ENCODE measurements at regions not wholly inside any gene's neighbourhood (a gene's known extent, or its start where the extent isn't known, plus 50 kb on each side); places are given as distances from the start of the nearest gene placed in this dataset.

DNA sequence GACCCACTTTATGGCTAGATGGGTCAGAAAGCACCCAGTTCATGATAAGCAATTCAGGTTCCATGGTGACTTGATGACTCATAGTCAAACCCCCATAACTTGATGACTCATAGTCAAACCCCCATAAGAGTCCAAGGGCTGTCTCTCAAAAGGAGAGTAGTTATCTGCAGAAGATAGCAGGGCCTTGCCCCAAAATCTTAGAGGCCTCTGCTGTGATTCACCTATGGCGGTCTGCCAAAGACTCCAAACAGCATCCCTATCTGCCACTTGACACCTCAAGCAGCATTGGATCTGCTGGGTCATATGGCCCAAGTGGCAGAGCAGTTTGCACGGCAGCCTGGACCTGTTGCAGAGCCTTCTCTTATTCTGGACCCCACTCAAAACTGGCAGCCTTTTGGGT, 395.2 kb upstream of the KIF2A start:
- no peak for DNase-seq (ENCODE audit: low read depth)

DNA sequence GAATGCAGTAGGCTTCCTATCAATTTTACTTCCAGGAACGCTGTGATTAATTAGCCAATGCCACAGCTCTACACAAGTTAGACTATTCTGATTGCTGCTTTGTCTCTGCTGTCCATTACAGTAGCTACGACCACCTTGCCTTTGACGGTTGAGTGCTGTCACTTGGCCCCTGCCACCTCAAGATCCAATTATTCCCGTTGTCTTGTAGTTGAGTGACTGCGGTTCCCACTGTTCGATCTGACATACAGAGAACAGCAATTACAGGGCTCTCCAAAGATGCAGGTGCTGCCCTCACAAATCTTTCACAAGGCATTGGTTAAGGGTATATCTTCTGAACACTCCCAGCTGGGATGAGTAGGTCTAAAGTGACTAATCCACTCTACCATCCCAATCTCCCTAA, 393.4 kb upstream of the KIF2A start:
- DNase-seq (ENCODE audit: low read depth): no peak

DNA sequence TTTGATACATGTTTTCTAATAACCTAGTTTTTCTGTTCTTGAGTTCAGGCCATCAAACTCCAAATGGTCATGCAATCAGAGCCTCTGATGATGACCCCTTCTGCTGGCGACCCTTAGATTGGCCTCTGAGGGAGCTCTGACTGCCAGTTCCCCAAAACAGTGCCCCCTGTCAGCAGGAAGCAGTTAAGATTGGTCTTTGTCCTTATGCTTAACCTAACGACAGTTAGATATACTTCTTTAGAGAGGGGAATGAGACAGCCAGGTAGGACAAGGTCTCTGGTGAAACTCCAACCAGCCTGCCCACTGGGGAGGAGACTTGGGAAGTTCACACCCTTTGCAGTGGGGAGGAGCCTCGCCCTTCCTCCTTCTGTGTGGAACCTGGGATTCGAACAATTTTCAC, 390.4 kb upstream of the KIF2A start:
- no peak for DNase-seq (ENCODE audit: low read depth)

DNA sequence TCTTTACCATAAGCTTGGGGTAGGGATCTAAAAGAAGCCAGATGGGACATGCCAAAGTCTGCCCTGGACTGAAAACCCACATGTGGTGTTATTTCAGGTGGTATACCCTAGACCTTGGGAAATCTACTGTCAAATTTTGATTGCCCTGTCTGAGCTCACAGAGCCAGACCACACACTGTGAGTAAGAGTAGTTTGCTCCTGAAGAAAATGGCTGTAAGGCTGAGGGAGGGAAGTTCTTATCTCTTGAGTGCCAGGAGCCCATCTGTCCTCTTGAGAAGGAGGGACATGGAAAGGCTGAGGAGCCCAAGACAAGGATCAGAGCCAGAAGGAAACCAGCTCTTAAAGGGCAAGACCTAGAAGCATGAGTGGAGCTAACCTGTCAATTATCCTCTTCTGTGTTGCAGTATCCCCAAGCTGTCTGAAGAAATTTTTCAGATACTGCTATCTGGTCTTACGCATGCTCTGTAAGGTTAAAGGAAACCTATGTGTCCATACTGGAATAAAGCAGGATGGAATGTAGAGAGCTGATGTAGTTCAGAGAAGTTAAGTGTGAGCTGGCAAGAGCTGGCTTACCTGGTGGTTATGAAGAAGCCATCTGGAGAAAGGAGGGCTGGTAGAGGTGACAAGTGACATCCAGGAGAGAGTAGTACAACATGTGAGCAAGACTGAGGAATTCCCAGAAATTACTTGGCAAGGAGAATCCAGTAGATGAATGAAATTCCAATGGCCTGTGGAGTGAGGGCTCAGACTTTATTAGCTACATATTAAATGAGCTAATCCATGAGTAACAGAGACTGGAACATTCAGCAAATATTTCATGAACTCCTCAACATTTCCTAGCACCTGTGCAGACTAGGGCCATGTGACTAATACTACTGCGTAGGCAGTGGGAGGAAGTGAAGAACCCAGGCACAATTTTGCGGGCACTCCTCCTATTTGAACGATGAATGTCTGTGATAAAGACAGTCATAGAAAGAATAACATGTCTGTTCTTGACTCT, 389.1 kb upstream of the KIF2A start:
- peak; percentile 26 for DNase-seq (ENCODE audit: low read depth)

DNA sequence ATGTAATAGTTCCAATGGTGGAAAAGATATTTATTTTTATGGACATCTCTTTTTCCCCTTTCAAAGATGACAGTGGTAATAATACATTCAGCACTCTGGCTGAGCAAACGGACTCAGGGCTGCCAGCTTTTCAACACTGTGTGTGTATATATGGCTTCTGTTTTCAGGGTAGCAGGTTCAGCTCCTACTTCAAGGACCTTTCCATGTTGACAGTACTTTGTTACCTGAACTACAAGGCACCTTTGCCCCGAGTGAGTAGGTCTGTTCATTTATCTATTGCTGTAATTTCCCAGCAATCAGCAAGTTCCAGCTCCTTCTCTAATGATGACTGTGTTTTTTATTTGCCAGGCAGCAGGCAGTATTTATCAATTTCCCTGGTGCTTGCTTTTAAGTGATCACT, 387.4 kb upstream of the KIF2A start:
- DNase-seq (ENCODE audit: low read depth): no peak

DNA sequence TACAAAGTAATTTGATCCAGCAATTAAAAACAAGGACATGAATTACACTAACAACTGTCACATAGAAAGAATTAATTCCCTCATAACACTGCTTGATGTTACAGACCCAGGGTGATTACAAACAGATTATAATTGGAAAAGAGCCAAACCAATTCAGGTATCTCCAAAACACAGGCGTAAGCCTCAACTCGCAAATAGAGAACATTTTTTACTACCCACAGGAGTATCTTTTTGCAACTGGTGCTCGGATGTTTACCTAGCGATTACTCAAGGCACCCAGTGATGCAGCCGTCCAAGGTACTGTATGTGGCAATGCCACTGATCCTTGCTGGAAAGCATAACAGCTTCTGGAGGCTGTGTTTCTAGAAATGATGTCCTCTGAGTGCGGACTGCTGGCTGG, 386.1 kb upstream of the KIF2A start:
- DNase-seq (ENCODE audit: low read depth): peak; percentile 25

DNA sequence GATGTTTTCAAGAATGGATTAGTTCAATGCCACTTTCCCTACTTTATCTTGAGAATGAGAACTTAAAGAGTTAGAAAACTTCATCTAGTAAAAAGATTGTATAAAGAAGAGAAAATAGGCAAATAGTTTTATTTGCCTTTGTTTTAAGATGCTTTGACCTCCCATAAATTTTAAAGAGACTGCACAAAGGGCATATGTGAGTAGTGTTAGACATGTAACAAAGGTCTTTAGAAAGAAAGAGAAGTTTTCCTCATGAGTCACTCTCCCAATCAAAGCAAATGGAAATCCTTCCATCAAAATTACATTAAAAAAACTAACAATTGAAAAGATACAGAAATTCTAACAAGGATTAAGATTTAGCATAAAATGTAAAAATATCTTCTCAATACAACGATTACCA, 381.8 kb upstream of the KIF2A start:
- DNase-seq (ENCODE audit: low read depth): no peak

DNA sequence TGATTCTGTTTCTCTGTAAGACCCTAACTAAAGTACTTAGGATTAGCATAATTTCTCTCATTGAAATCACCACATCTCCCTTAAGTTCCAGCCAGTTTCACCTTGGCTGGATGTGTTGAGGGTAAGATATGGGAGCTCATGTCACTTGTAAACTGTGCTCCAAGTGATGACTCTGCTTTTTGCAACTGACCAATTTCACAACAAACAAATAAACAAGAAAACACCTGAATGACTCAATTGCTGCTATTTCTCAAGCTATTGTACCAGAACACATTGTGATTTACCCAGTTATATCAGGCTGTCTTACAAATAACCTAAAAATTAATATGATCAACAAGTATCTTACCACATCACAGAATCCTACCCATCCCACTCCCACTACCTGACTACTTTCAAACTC, 379.1 kb upstream of the KIF2A start:
- DNase-seq (ENCODE audit: low read depth): no peak

DNA sequence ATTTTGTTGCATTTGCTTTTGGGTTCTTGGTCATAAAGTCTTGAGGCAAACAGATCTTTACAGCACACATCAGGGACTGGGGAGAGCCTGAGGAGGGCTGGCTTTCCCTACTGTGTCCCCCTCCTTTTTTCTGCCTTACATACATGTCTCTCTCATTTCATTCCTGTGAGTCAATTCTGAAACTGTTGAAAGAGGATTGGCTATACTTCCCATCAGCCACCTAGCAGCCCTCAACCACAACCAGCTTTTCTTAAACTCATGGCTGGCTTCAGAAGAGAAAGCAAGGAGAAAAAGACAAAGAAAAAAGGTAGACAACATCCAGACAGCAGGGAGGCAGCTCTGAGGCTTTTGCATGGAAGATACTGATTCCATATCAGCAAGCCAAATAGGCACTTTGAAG, 374.8 kb upstream of the KIF2A start:
- DNase-seq (ENCODE audit: low read depth): no peak

DNA sequence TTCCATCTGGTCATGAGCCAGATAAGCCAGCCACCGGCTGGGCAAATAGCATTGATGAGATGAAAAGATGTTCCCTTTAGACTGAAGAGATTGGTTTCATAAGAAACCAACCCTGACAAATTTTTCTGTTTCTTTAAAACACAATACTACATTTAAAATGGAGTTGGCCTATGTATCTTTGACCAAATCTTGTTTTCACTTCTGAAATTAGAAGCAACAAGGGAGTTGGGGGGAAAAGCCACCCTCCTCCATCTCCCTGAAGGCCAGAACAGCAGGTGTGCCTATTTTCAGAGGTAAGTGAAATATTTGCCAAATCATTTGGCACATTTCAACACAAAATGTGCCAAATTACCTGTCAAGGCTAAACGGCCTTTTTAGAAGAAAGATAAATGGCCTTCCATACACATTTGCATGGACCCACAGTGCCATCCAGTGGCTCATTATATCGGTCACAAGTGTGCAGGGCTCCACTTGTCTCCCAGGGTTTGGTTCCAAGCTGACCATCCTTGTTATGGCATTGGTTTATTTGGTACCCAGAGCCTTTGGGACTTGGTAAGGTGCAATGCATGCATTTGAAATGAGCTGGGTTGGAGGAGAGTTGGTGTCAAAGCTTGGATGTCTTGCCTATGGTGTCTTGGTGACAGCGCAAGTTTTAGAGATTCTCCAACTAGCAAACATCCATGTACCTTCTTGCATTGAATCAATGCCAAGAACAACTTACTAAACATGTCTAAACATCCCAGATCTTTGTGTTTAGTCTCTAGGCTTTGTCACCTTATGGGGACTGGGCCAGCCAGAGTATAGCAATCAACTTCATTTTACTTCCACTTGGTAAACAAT, 372.0 kb upstream of the KIF2A start:
- DNase-seq (ENCODE audit: low read depth): peak; percentile 18

DNA sequence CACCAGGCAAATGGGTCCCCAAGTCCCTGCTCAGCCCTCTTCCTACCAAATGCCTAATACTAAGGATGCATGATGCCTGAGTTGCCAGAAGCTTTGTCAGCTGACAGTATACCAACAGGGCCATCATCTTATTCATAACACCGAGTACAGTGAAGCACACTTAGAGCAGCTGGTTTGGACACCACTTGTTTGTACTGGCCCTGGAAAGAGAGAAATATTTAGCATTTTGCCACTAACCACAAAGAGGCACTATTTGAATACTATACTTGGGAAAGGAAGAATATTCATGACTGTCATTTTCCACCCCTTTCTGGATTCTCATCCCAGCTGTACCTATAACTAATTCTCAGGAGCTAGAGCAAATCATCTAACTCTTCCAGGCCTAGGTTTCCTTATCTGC, 364.4 kb upstream of the KIF2A start:
- no peak for DNase-seq (ENCODE audit: low read depth)

DNA sequence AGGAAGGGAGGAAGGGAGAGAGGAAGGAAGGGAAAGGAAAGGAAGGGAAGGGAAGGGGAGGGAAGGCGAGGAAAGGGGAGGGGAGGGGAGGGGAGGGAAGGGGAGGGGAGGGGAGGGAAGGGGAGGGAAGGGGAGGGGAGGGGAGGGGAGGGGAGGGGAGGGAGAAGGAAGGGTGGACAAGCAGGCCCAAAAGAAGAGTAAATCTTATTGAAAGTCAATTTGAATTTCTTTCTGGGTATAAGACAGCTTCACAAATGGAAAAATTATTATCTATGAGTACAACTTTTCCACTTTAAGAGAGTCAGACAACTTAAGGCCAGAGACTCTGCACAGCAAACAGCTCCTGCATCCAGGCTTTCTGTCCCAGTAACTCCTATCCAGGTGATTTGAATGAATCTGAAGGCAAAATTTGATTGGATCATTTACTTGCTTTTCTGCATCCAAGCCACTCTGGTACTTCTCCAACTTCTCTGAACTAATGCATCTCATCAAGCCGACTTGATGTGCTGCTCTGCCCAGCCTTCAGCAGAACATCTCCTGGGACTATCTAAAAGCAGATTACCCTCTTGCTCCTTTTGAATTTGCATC, 363.4 kb upstream of the KIF2A start:
- no peak for DNase-seq (ENCODE audit: low read depth)

DNA sequence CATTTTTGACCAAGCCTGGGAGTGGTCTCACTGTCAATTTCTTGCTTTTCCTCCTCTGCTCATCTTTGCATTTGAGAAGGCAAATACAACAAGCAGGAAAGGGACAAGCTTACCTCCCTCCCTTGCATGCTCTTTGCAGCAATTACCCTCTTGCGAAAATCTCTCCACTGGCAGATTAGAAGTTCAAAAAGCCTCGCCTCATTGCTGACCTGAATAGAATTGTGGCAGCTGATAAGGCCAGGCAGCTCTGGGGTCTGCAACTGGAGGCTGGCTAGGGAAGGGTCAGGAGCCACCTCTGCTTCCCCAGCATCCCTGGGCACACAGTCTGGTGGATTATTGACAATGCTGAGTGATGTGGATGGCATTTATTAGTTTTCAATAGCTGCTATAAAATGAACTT, 362.3 kb upstream of the KIF2A start:
- DNase-seq (ENCODE audit: low read depth): no peak

DNA sequence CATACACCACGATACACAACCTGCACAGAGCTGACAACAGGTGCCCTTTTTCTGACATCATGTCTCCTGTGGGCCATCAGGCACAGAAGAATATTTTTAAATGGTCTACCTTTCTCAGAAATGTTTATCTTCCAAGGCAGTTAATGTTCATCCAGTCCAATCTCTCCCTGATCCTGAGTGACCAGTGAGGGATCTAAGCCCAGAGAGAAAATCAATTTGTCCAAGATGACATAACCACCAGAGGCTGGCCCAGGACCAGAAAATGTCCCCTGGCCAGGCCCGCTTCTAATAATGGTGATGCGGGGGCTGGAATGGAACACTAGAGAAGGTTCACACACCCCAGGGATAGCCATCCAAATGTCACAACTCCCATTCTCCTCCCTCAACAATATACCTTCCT, 357.9 kb upstream of the KIF2A start:
- no peak for DNase-seq (ENCODE audit: low read depth)

DNA sequence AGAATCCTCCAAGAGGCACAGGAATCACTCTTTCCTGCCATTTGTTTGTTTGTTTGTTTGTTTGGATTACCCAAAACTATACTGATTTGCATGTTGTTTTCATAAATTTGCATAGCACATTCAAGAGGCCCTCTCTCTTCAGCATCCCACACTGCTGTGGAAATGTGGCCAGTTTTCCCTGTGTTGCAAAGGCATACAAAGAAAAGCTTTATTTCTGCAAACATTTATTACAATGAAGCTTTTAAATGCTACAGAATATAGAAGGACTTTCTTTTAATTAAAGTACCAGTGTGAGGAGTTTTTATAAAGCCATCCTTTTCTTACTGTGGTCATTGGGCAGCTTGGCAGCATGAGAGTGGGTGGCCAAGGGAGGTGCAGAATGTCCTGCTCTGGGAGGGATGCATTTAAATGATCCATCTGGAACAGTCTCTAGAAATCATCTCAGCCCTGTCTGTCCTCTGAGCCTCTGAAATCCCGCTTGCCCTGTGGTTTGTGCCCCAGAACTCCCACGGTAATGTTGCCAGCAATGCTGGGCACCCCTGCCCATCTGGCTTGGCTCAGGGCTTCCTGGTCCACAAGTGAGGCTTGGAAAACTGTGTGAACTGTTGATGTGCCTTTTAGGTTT, 356.8 kb upstream of the KIF2A start:
- no peak for DNase-seq (ENCODE audit: low read depth)

DNA sequence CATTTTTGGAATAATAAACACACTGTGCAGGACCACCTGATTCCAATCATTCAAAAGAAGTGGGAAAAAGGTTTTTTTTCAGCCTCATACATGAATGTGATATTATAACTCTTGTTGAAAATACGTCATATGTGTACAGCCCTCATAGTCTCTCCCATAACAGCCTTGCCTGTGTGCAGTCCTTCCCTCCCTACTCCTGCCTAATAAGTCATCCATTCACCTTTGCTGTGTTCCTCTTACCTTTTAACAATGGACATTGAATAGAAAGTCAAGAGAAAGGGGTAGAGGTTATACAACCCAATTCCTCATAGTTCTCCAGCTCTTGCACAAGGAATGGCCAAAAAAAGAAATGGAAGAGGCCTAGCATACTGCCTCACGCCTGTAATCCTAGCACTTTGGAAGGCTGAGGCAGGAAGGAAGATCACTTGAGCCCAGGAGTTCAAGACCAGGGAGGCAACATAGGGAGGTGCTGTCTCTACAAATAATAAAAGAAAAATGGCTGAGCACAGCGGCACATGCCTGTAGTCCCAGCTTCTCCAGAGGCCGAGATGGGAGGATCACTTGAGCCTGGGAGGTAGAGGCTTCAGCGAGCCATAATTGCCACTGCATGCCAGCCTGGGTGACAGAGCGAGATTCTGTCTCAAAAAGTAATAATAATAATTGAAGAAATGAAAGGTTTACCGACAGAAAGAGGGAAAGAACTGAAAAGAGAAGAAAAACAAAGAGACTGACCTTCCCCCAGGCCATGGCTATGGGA, 356.1 kb upstream of the KIF2A start:
- no peak for DNase-seq (ENCODE audit: low read depth)

DNA sequence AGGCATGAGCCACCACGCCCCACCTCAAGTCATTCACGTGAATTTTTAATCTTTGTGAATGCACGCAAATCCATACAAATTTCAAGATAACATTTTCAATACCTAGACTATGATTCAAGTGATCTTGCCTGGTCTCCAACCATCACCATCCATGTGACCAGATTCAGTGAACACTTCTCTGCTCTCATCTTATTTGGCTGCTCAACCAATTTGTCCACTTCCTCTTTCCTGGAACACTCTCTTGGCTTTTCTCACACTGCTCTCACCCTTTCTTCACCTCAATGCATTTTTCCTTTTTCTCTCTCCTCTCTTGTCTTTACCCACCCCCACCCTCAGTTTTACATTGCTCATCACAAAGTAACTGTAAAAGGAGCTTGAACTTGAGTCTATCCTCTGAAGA, 354.7 kb upstream of the KIF2A start:
- DNase-seq (ENCODE audit: low read depth): no peak

DNA sequence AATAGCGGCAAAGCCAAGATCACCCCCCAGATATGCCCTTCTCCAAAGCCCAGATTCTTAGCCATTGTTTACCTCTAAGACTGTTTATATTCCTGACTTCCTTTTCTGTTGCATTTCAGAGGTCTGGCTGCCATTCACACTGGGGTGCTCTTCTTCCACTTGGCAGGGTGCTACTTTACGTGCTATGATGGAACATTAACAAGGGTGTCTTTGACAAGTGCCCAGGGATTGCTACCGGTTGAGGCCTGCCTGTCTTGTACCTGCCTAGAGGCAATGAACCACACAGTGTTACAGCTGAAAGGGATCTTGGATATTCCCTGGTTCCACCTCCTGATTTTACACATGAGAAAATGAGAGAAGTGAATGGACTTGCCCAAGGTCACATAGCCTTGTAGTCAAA, 352.1 kb upstream of the KIF2A start:
- no peak for DNase-seq (ENCODE audit: low read depth)

DNA sequence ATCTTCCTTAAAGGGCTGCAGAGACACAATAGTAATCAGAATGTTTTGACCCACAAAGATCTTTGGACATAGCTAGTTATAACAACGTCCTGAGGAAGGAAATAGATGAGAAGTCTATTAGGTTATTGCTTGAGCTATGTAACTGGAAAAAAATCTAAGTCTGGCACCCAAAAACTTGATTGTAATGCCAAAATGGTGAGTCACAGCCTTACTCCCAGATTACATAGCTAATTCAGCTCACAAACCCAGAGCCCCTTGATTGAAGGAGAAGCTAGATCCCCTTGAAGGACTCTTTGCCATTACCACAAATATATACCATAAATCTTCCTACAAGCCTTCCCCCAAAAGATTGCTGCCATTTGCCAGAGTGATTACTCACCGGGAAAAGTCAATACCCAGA, 341.8 kb upstream of the KIF2A start:
- DNase-seq (ENCODE audit: low read depth): no peak

DNA sequence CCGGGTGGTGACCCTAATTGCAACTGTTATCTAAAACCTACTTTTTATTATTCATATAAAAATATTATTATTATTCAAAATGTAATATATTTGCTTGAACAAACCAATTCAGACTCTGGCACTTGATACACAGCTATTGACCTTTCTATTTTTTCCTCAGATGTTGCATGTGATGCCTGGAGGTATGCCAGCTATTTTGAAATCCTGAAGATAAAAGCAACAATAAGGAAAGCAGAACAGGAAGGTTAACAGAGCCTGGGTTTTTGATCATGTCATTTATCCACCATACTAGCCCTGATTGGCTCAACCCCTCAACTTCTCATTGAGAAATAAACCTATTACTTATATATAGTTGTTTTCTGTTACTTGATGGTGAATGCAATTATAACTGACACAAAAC, 340.9 kb upstream of the KIF2A start:
- DNase-seq (ENCODE audit: low read depth): no peak

DNA sequence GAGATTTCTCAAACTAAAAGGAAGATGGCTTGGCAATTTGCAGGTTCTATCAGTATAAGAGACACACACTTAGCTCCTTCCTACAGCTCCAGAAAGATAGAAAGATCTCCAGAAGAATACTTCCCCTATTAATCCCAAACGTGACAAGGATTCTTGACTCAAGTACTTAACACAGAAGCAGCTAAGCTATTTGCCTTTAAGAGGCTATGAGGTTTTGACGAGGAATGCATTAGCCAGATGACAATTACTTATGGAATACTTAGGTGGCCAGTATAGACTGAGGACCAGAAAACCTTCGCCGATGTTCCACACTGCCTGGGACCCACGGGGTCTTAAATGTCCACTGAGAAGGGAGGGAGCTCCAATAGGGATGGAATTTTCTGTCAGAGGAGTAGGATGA, 340.5 kb upstream of the KIF2A start:
- no peak for DNase-seq (ENCODE audit: low read depth)

Data from amniotic epithelial cell (primary cell).